ENCODE measurements at regions not wholly inside any gene's neighbourhood (a gene's known extent, or its start where the extent isn't known, plus 50 kb on each side); places are given as distances from the start of the nearest gene placed in this dataset.

- TF ChIP-seq RAD21 (IDR thresholded peaks at IDR 0.05; ENCODE audit: low read depth) (no peak), USF1 (IDR thresholded peaks at IDR 0.05) (no peak), TAF1 (IDR thresholded peaks at IDR 0.05; ENCODE audit: low read depth) (no peak), REST (IDR thresholded peaks at IDR 0.05; ENCODE audit: low read depth) (no peak), YY1 (IDR thresholded peaks at IDR 0.05; ENCODE audit: low read depth) (no peak), EP300 (IDR thresholded peaks at IDR 0.05; ENCODE audit: borderline replicate concordance) (no peak), CREB1 (IDR thresholded peaks at IDR 0.05; ENCODE audit: low read depth) (no peak)
These were observed 90.0 kb downstream of the GATA3 start for GRCh38 chr10:8144496-8144895.
